Stimulated activated CD8-positive, alpha-beta memory T cell treated with anti-CD3 and anti-CD28 coated beads, Interleukin-7, amount 100 ng/mL, for 1 hour (primary cell): ENCODE measurements at regions not wholly inside any gene's neighbourhood (a gene's known extent, or its start where the extent isn't known, plus 50 kb on each side); places are given as distances from the start of the nearest gene placed in this dataset.
"Not testable (repeated sequence)": the region's sequence is repeated elsewhere in the genome, so short reads cannot be mapped to it uniquely, and the experiment has no call there.

Experiments
- DNase-seq, 2 donors: peaks; one replicate each; pipeline ENCODE4 v3.0.0-alpha.2; 2020; ENCODE audit warnings: low read depth in 2 of 2

- no peak for DNase-seq
Observed at GRCh38 chr4:25981749-25982148, 67.7 kb downstream of the SMIM20 start.

GRCh38 chr4:25982962-25983361, 68.9 kb downstream of the SMIM20 start:
- DNase-seq, result no peak

GRCh38 chr4:25984266-25984665, 70.2 kb downstream of the SMIM20 start:
- no peak for DNase-seq

- no peak for DNase-seq
Observed at GRCh38 chr4:25984796-25985195, 70.8 kb downstream of the SMIM20 start.

GRCh38 chr4:25986807-25987206, 72.8 kb downstream of the SMIM20 start:
- no peak for DNase-seq

GRCh38 chr4:25991340-25991739, 77.3 kb downstream of the SMIM20 start:
- DNase-seq, result no peak

GRCh38 chr4:25993395-25994185, 79.6 kb downstream of the SMIM20 start:
- no peak for DNase-seq

GRCh38 chr4:25994577-25994976, 80.6 kb downstream of the SMIM20 start:
- DNase-seq, result not testable (repeated sequence)

- no peak for DNase-seq
Observed at GRCh38 chr4:26000274-26000950, 86.4 kb downstream of the SMIM20 start.

- no peak for DNase-seq
Observed at GRCh38 chr4:26001413-26001812, 87.4 kb downstream of the SMIM20 start.

GRCh38 chr4:26001816-26002215, 87.8 kb downstream of the SMIM20 start:
- DNase-seq, result no peak

GRCh38 chr4:26003056-26003455, 89.0 kb downstream of the SMIM20 start:
- DNase-seq, result no peak

- no peak for DNase-seq
Observed at GRCh38 chr4:26004290-26004689, 90.3 kb downstream of the SMIM20 start.

GRCh38 chr4:26005764-26006163, 91.7 kb downstream of the SMIM20 start:
- DNase-seq, result no peak

GRCh38 chr4:26008737-26009136, 94.7 kb downstream of the SMIM20 start:
- DNase-seq, result no peak

- DNase-seq, result no peak
Observed at GRCh38 chr4:26009502-26009901, 95.5 kb downstream of the SMIM20 start.

GRCh38 chr4:26010304-26010703, 96.3 kb downstream of the SMIM20 start:
- no peak for DNase-seq

- no peak for DNase-seq
Observed at GRCh38 chr4:26013629-26014028, 99.6 kb downstream of the SMIM20 start.

GRCh38 chr4:26015133-26015651, 101.2 kb downstream of the SMIM20 start:
- no peak for DNase-seq

GRCh38 chr4:26015906-26016305, 101.9 kb downstream of the SMIM20 start:
- no peak for DNase-seq

GRCh38 chr4:26017531-26017930, 103.5 kb downstream of the SMIM20 start:
- no peak for DNase-seq

- DNase-seq, result not testable (repeated sequence)
Observed at GRCh38 chr4:26017961-26018700, 104.1 kb downstream of the SMIM20 start.
